ENCODE measurements at regions not wholly inside any gene's neighbourhood (a gene's known extent, or its start where the extent isn't known, plus 50 kb on each side); places are given as distances from the start of the nearest gene placed in this dataset.

DNA sequence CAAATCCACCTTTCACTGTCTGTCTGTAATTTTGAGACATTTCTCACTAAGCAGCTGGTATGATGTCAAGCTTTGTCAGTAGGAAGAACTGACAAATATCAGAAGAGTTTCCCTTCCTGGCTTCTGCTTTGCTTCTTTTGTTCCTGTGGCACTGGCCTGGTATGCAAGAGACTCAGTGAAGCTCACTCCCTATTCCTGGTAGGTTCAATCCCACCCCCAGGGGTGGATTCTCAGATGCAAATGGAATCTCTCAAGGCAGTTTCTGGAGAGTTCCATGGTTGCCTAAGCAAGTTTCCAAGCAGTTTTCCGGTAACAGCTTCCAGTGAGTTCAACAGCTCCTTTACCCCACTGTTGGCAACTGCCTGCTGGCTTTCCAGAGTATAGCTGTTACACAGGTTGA, 683.4 kb downstream of the PTPRC start:
- TF ChIP-seq JUND (IDR thresholded peaks at IDR 0.05; ENCODE audit: low read depth, low read length) = no peak
- TF ChIP-seq, protein P1, sequence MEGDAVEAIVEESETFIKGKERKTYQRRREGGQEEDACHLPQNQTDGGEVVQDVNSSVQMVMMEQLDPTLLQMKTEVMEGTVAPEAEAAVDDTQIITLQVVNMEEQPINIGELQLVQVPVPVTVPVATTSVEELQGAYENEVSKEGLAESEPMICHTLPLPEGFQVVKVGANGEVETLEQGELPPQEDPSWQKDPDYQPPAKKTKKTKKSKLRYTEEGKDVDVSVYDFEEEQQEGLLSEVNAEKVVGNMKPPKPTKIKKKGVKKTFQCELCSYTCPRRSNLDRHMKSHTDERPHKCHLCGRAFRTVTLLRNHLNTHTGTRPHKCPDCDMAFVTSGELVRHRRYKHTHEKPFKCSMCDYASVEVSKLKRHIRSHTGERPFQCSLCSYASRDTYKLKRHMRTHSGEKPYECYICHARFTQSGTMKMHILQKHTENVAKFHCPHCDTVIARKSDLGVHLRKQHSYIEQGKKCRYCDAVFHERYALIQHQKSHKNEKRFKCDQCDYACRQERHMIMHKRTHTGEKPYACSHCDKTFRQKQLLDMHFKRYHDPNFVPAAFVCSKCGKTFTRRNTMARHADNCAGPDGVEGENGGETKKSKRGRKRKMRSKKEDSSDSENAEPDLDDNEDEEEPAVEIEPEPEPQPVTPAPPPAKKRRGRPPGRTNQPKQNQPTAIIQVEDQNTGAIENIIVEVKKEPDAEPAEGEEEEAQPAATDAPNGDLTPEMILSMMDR (IDR thresholded peaks at IDR 0.05 in 2 of 3, conservative IDR thresholded peaks at IDR 0.05 in 1 of 3; ENCODE audit: control insufficient read depth in 2 of 3, extremely low read depth in 1 of 3, insufficient read depth in 1 of 3, low read depth in 3 of 3, low read length in 3 of 3) = no peak
- no peak for TF ChIP-seq KDM1A (IDR thresholded peaks at IDR 0.05; ENCODE audit: borderline replicate concordance)
- no peak for TF ChIP-seq EZH2 (IDR thresholded peaks at IDR 0.05; ENCODE audit: borderline replicate concordance, control insufficient read depth, low read depth, low read length)
- no peak for TF ChIP-seq NRF1 (conservative IDR thresholded peaks at IDR 0.05; ENCODE audit: low read depth, low read length)
- no peak for TF ChIP-seq BRCA1 (IDR thresholded peaks at IDR 0.05; ENCODE audit: low read depth, low read length)
- no peak for TF ChIP-seq EED (IDR thresholded peaks at IDR 0.05; ENCODE audit: low read depth)
- TF ChIP-seq, protein P2, sequence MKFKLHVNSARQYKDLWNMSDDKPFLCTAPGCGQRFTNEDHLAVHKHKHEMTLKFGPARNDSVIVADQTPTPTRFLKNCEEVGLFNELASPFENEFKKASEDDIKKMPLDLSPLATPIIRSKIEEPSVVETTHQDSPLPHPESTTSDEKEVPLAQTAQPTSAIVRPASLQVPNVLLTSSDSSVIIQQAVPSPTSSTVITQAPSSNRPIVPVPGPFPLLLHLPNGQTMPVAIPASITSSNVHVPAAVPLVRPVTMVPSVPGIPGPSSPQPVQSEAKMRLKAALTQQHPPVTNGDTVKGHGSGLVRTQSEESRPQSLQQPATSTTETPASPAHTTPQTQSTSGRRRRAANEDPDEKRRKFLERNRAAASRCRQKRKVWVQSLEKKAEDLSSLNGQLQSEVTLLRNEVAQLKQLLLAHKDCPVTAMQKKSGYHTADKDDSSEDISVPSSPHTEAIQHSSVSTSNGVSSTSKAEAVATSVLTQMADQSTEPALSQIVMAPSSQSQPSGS (IDR thresholded peaks at IDR 0.05; ENCODE audit: low read length) = no peak
- no peak for TF ChIP-seq SUZ12 (IDR thresholded peaks at IDR 0.05; ENCODE audit: unreplicated experiment)
